HG02642 (cell line): ENCODE measurements at regions not wholly inside any gene's neighbourhood (a gene's known extent, or its start where the extent isn't known, plus 50 kb on each side); places are given as distances from the start of the nearest gene placed in this dataset.
"Not testable (repeated sequence)": the region's sequence is repeated elsewhere in the genome, so short reads cannot be mapped to it uniquely, and the experiment has no call there.

Experiments used
- ATAC-seq: cut with Tn5 transposase; IDR thresholded peaks from one replicate; pipeline ENCODE4 v1.9.1; 2021; ENCODE audit warnings: mild to moderate bottlenecking; ENCODE audit not compliant: unreplicated experiment, poor library complexity

GRCh38 chr13:66237411-66238062 is 992.6 kb downstream of the PCDH9 start:
- no peak for ATAC-seq

- ATAC-seq: no peak
Observed at GRCh38 chr13:66234159-66234558, 996.0 kb downstream of the PCDH9 start.

GRCh38 chr13:66231958-66232357 is 998.2 kb downstream of the PCDH9 start:
- not testable (repeated sequence) for ATAC-seq

GRCh38 chr13:66225072-66225471 is 1005.1 kb downstream of the PCDH9 start:
- no peak for ATAC-seq

- no peak for ATAC-seq
Observed at GRCh38 chr13:66224663-66225062, 1005.5 kb downstream of the PCDH9 start.

GRCh38 chr13:66222926-66223325 is 1007.2 kb downstream of the PCDH9 start:
- peak; percentile 56 for ATAC-seq

GRCh38 chr13:66222127-66222526 is 1008.0 kb downstream of the PCDH9 start:
- no peak for ATAC-seq

GRCh38 chr13:66219506-66219905 is 1010.6 kb downstream of the PCDH9 start:
- no peak for ATAC-seq

GRCh38 chr13:66218583-66218982 is 1011.6 kb downstream of the PCDH9 start:
- no peak for ATAC-seq

- ATAC-seq: no peak
Observed at GRCh38 chr13:66216728-66217127, 1013.4 kb downstream of the PCDH9 start.

GRCh38 chr13:66214467-66214866 is 1015.7 kb downstream of the PCDH9 start:
- ATAC-seq: peak; percentile 38

- peak; percentile 56 for ATAC-seq
Observed at GRCh38 chr13:66212511-66212910, 1017.6 kb downstream of the PCDH9 start.

- ATAC-seq: no peak
Observed at GRCh38 chr13:66210677-66211076, 1019.5 kb downstream of the PCDH9 start.

- ATAC-seq: no peak
Observed at GRCh38 chr13:66208589-66208988, 1021.5 kb downstream of the PCDH9 start.

GRCh38 chr13:66207610-66208009 is 1022.5 kb downstream of the PCDH9 start:
- no peak for ATAC-seq

GRCh38 chr13:66205807-66206206 is 1024.3 kb downstream of the PCDH9 start:
- no peak for ATAC-seq

GRCh38 chr13:66200555-66200954 is 1029.6 kb downstream of the PCDH9 start:
- no peak for ATAC-seq

GRCh38 chr13:66195238-66195637 is 1034.9 kb downstream of the PCDH9 start:
- ATAC-seq: no peak

- ATAC-seq: no peak
Observed at GRCh38 chr13:66189986-66190385, 1040.2 kb downstream of the PCDH9 start.

- ATAC-seq: no peak
Observed at GRCh38 chr13:66180836-66181235, 1049.3 kb downstream of the PCDH9 start.

GRCh38 chr13:66171920-66172319 is 1058.2 kb downstream of the PCDH9 start:
- no peak for ATAC-seq

GRCh38 chr13:66162470-66162869 is 1067.7 kb downstream of the PCDH9 start:
- ATAC-seq: no peak

GRCh38 chr13:66159511-66159910 is 1070.6 kb downstream of the PCDH9 start:
- ATAC-seq: peak; percentile 86
